Uterus (tissue), 2 donors: ENCODE measurements at regions not wholly inside any gene's neighbourhood (a gene's known extent, or its start where the extent isn't known, plus 50 kb on each side); places are given as distances from the start of the nearest gene placed in this dataset.

Experiments used
- CTCF ChIP-seq, 4 experiments: fragments of 200-600 bp in 2 of 4; fragments of 450-650 bp in 2 of 4; sonication (generic) in 2 of 4; IDR thresholded peaks; one replicate each; pipeline ENCODE4 v1.5.1; 2016 to 2019; ENCODE audit warnings: antibody characterized with exemption in 4 of 4, mild to moderate bottlenecking in 2 of 4, moderate library complexity in 1 of 4
- POLR2A ChIP-seq, 2 donors: fragments of 450-650 bp; IDR thresholded peaks; one replicate each; pipeline ENCODE4 v1.6.1; 2016; ENCODE audit warnings: antibody characterized with exemption in 2 of 2, mild to moderate bottlenecking in 1 of 2, moderate library complexity in 1 of 2

- no peak for TF ChIP-seq CTCF (IDR thresholded peaks at IDR 0.05)
- no peak for TF ChIP-seq POLR2A (IDR thresholded peaks at IDR 0.05)
Measured at GRCh38 chr4:24197955-24198354, 308.1 kb upstream of the PPARGC1A start.
